GM12878 (cell line): ENCODE measurements at regions not wholly inside any gene's neighbourhood (a gene's known extent, or its start where the extent isn't known, plus 50 kb on each side); places are given as distances from the start of the nearest gene placed in this dataset.

ENCODE experiments used
- CTCF ChIP-seq, 3 experiments: IDR thresholded peaks in 2 of 3; conservative IDR thresholded peaks in 1 of 3; 2 replicates each; pipeline ENCODE4 v1.5.1; 2011; ENCODE audit warnings: low read depth in 3 of 3, low read length in 3 of 3, mild to moderate bottlenecking in 3 of 3, control low read depth in 2 of 3, moderate library complexity in 2 of 3, inconsistent platforms in 1 of 3, mixed read lengths in 1 of 3; ENCODE audit not compliant: control insufficient read depth in 2 of 3, insufficient read depth in 1 of 3; ENCODE audit errors: extremely low read depth in 1 of 3
- ELK1 ChIP-seq: IDR thresholded peaks from 2 replicates; pipeline ENCODE4 v1.6.1; 2012; ENCODE audit warnings: low read depth, low read length, improper control_type of control experiment
- EZH2 ChIP-seq: IDR thresholded peaks from 2 replicates; pipeline ENCODE4 v1.6.1; 2012; ENCODE audit warnings: low read depth, mild to moderate bottlenecking, control low read depth, inconsistent platforms, low read length, borderline replicate concordance; ENCODE audit not compliant: control insufficient read depth
- MAX ChIP-seq: IDR thresholded peaks from 2 replicates; pipeline ENCODE4 v1.6.1; 2012; ENCODE audit warnings: low read depth, low read length, improper control_type of control experiment
- POLR2A ChIP-seq: IDR thresholded peaks from 2 replicates; pipeline ENCODE4 v1.6.1; 2011; ENCODE audit warnings: low read depth, mild to moderate bottlenecking, low read length
- PRDM15 ChIP-seq: fragments of 450-650 bp; formaldehyde crosslinking; IDR thresholded peaks from 2 replicates; pipeline ENCODE4 v1.4.0; 2020; ENCODE audit warnings: mild to moderate bottlenecking, moderate library complexity
- SMC3 ChIP-seq: IDR thresholded peaks from 2 replicates; pipeline ENCODE4 v1.6.1; 2011; ENCODE audit warnings: low read length, improper control_type of control experiment, borderline replicate concordance
- TAF1 ChIP-seq: IDR thresholded peaks from 2 replicates; pipeline ENCODE4 v1.6.1; 2011; ENCODE audit warnings: mild to moderate bottlenecking, low read depth, low read length, borderline replicate concordance
- ZBTB33 ChIP-seq: fragments of 450-650 bp; IDR thresholded peaks from 2 replicates; pipeline ENCODE4 v1.6.1; 2017; ENCODE audit warnings: mild to moderate bottlenecking

GRCh38 chr19:57002710-57003109 is 117.1 kb upstream of the USP29 start:
- TF ChIP-seq CTCF (IDR thresholded peaks at IDR 0.05 in 2 of 3, conservative IDR thresholded peaks at IDR 0.05 in 1 of 3; ENCODE audit: control insufficient read depth in 2 of 3, extremely low read depth in 1 of 3, insufficient read depth in 1 of 3, low read depth in 3 of 3, low read length in 3 of 3) (no peak), PRDM15 (CRISPR knock-in tag) (no peak), ZBTB33 (no peak), ELK1 (no peak), SMC3 (no peak), EZH2 (no peak), TAF1 (no peak), MAX (no peak), POLR2A (no peak)
